ES-I3 (cell line): ENCODE measurements at regions not wholly inside any gene's neighbourhood (a gene's known extent, or its start where the extent isn't known, plus 50 kb on each side); places are given as distances from the start of the nearest gene placed in this dataset.
"Not testable (repeated sequence)": the region's sequence is repeated elsewhere in the genome, so short reads cannot be mapped to it uniquely, and the experiment has no call there.

Source experiments
- H3K36me3 ChIP-seq: 2 replicates; pipeline ENCODE4 v1.6.1; 2013; ENCODE audit warnings: mild to moderate bottlenecking, low read length, control low read depth, moderate library complexity; ENCODE audit not compliant: insufficient read depth
- H3K4me1 ChIP-seq: 2 replicates; pipeline ENCODE4 v1.6.1; 2013; ENCODE audit warnings: mild to moderate bottlenecking, control low read depth, low read length; ENCODE audit not compliant: insufficient read depth
- H3K9ac ChIP-seq: 2 replicates; pipeline ENCODE4 v1.6.1; 2013; ENCODE audit warnings: low read depth, mild to moderate bottlenecking, low read length, moderate library complexity
- H3K9me3 ChIP-seq: 2 replicates; pipeline ENCODE4 v1.6.1; 2013; ENCODE audit warnings: mild to moderate bottlenecking, low read length, moderate library complexity; ENCODE audit not compliant: control insufficient read depth, insufficient read depth

GRCh38 chr12:102669056-102669455 lies 188.7 kb upstream of the IGF1 start:
- Histone ChIP-seq H3K4me1 (no peaks in the 10 kb centered on the region), H3K36me3 (no peaks in the 10 kb centered on the region), H3K9ac (no peak overlapping the region), H3K9me3 (no peaks in the 10 kb centered on the region; the same call in 1 of the 2 replicates)

GRCh38 chr12:102666176-102666575 lies 185.8 kb upstream of the IGF1 start:
- H3K4me1 ChIP-seq, H3K9ac ChIP-seq, H3K36me3 ChIP-seq, H3K9me3 ChIP-seq: not testable (repeated sequence)

- Histone ChIP-seq H3K9me3 (peaks cover 8% of the 10 kb centered on the region; the same call in 1 of the 2 replicates), H3K36me3 (no peaks in the 10 kb centered on the region), H3K4me1 (no peaks in the 10 kb centered on the region), H3K9ac (no peak overlapping the region)
These were observed 179.0 kb upstream of the IGF1 start for GRCh38 chr12:102659200-102659911.

- H3K4me1 ChIP-seq, result no peaks in the 10 kb centered on the region
- H3K9ac ChIP-seq, result no peak overlapping the region
- H3K9me3 ChIP-seq, result peaks cover 8% of the 10 kb centered on the region; the same call in 1 of the 2 replicates
- H3K36me3 ChIP-seq, result no peaks in the 10 kb centered on the region
These were observed 173.0 kb upstream of the IGF1 start for GRCh38 chr12:102653406-102653805.

GRCh38 chr12:102652645-102653313 lies 172.4 kb upstream of the IGF1 start:
- peaks cover 8% of the 10 kb centered on the region; the same call in 1 of the 2 replicates for H3K9me3 ChIP-seq
- H3K36me3 ChIP-seq, result no peaks in the 10 kb centered on the region
- no peaks in the 10 kb centered on the region for H3K4me1 ChIP-seq
- H3K9ac ChIP-seq, result no peak overlapping the region

GRCh38 chr12:102645968-102646367 lies 165.6 kb upstream of the IGF1 start:
- H3K9ac ChIP-seq, result no peak overlapping the region
- H3K36me3 ChIP-seq, result no peaks in the 10 kb centered on the region
- no peaks in the 10 kb centered on the region for H3K4me1 ChIP-seq
- H3K9me3 ChIP-seq, result no peaks in the 10 kb centered on the region

- Histone ChIP-seq H3K36me3 (no peaks in the 10 kb centered on the region), H3K4me1 (no peaks in the 10 kb centered on the region), H3K9ac (no peak overlapping the region), H3K9me3 (no peaks in the 10 kb centered on the region)
These were observed 163.7 kb upstream of the IGF1 start for GRCh38 chr12:102643879-102644575.

- Histone ChIP-seq H3K9ac (no peak overlapping the region), H3K36me3 (no peaks in the 10 kb centered on the region), H3K4me1 (no peaks in the 10 kb centered on the region), H3K9me3 (no peaks in the 10 kb centered on the region)
These were observed 161.8 kb upstream of the IGF1 start for GRCh38 chr12:102642199-102642598.

GRCh38 chr12:102640658-102641057 lies 160.3 kb upstream of the IGF1 start:
- H3K9ac ChIP-seq, H3K9me3 ChIP-seq, H3K36me3 ChIP-seq, H3K4me1 ChIP-seq: not testable (repeated sequence)

- no peaks in the 10 kb centered on the region for H3K9me3 ChIP-seq
These were observed 158.4 kb upstream of the IGF1 start for GRCh38 chr12:102638777-102639176.

GRCh38 chr12:102633981-102634605 lies 153.7 kb upstream of the IGF1 start:
- Histone ChIP-seq H3K36me3 (no peaks in the 10 kb centered on the region), H3K9ac (no peak overlapping the region), H3K9me3 (peaks cover 3% of the 10 kb centered on the region; the same call in 1 of the 2 replicates), H3K4me1 (no peaks in the 10 kb centered on the region)

More at GRCh38 chr12:102638777-102639176, 158.4 kb upstream of the IGF1 start:
- Histone ChIP-seq H3K36me3 (no peaks in the 10 kb centered on the region), H3K4me1 (no peaks in the 10 kb centered on the region), H3K9ac (no peak overlapping the region)

- H3K9me3 ChIP-seq, result peaks cover 11% of the 10 kb centered on the region; the same call in 1 of the 2 replicates
- no peak overlapping the region for H3K9ac ChIP-seq
- no peaks in the 10 kb centered on the region for H3K4me1 ChIP-seq
- no peaks in the 10 kb centered on the region for H3K36me3 ChIP-seq
These were observed 150.9 kb upstream of the IGF1 start for GRCh38 chr12:102631274-102631673.

GRCh38 chr12:102629262-102629888 lies 149.0 kb upstream of the IGF1 start:
- H3K9ac ChIP-seq, result no peak overlapping the region
- no peaks in the 10 kb centered on the region for H3K36me3 ChIP-seq
- H3K4me1 ChIP-seq, result no peaks in the 10 kb centered on the region
- peaks cover 11% of the 10 kb centered on the region; the same call in 1 of the 2 replicates for H3K9me3 ChIP-seq

- Histone ChIP-seq H3K9ac (no peak overlapping the region), H3K36me3 (no peaks in the 10 kb centered on the region), H3K9me3 (peaks cover 8% of the 10 kb centered on the region; the same call in 1 of the 2 replicates), H3K4me1 (no peaks in the 10 kb centered on the region)
These were observed 145.5 kb upstream of the IGF1 start for GRCh38 chr12:102625819-102626218.
